Right lobe of liver (tissue), 6 donors: ENCODE measurements at regions not wholly inside any gene's neighbourhood (a gene's known extent, or its start where the extent isn't known, plus 50 kb on each side); places are given as distances from the start of the nearest gene placed in this dataset.
"Not testable (repeated sequence)": the region's sequence is repeated elsewhere in the genome, so short reads cannot be mapped to it uniquely, and the experiment has no call there.

Experiments
- ATAC-seq, 4 donors: fragments of 200-7000 bp; cut with Tn5 transposase; one replicate each; pipeline ENCODE4 v1.9.1; 2020; ENCODE audit warnings: mild to moderate bottlenecking in 4 of 4, moderate library complexity in 4 of 4
- DNase-seq, 3 donors: peaks; one replicate each; pipeline ENCODE4 v3.0.0-alpha.2; 2020
- H3K27ac ChIP-seq, 3 donors: fragments of 200-600 bp; one replicate each; pipeline ENCODE4 v1.8.0; 2022
- H3K27me3 ChIP-seq, 2 donors: fragments of 200-600 bp; one replicate each; pipeline ENCODE4 v1.8.0; 2022
- H3K36me3 ChIP-seq, 4 donors: fragments of 200-600 bp; sonication (generic) in 1 of 4; one replicate each; pipeline versions ENCODE4 v1.5.1 to v1.8.0; 2017 to 2022; ENCODE audit warnings: control low read depth in 1 of 4
- H3K4me1 ChIP-seq, 4 donors: fragments of 200-600 bp; sonication (generic) in 1 of 4; one replicate each; pipeline versions ENCODE4 v1.5.1 to v1.8.0; 2017 to 2022; ENCODE audit warnings: control low read depth in 1 of 4
- H3K4me3 ChIP-seq, 3 donors: fragments of 200-600 bp; one replicate each; pipeline ENCODE4 v1.8.0; 2022
- H3K9me3 ChIP-seq, 4 donors: fragments of 200-600 bp; sonication (generic) in 1 of 4; one replicate each; pipeline versions ENCODE4 v1.5.1 to v1.8.0; 2017 to 2022; ENCODE audit warnings: control low read depth in 1 of 4
- WGBS: methylation state at CpG from one replicate; pipeline ENCODE4 v1.1.6; 2018; ENCODE audit warnings: low coverage, low lambda C conversion rate; ENCODE audit not compliant: insufficient coverage; ENCODE audit errors: missing lambda C conversion rate; 5-methylcytosine and 5-hydroxymethylcytosine counted together
- intact Hi-C, 2 donors: fragments of 100-400 bp; cut with DNase I; formaldehyde crosslinking; loops; one replicate each; pipeline versions ENCODE4 v1.11.2 to v1.14.1; 2022
- TF ChIP-seq, protein P1 (sequence below), 4 donors: fragments of 200-600 bp in 3 of 4; fragments of 450-650 bp in 1 of 4; IDR thresholded peaks; one replicate each; pipeline versions ENCODE4 v1.5.1 to v1.8.0; 2016 to 2022; ENCODE audit warnings: antibody characterized with exemption in 4 of 4, mild to moderate bottlenecking in 2 of 4
- donor health status: DM: no; HTN: yes; CAD: no.
- donor health status: DM: no; HTN: no; CAD: no.
- donor health status: DM: no; HTN: no; CAD: no.
- donor health status: DM: no; HTN: yes; CAD: no.
- donor health status: DM: no; HTN: yes; CAD: no.

DNA sequence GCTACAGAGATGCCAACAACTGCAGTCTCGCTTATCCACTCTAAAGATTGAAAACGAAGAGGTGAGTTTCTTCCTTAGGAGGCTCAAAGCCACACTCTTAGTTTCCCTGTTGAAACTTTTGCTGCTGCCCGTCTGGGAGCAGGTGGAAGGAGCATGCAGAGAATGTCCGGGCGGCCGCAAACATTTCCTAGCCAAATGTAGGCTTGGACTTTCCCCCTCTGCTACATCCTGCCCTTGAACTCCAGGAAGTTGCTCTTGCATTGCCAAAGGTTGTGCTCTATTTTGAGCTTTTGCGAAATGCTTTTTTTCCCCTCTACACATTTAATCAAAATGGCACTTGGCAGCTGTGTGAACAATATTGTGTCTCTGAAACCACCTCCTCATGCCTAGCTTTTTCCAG, 95.3 kb upstream of the FAM72C start:
- peak; percentile 70 to 79 (median 76) for ATAC-seq
- no CpG with 5 or more reads among the region's 7 CpGs for WGBS
- DNase-seq, H3K4me1 ChIP-seq, H3K9me3 ChIP-seq, H3K27ac ChIP-seq, H3K4me3 ChIP-seq, intact Hi-C loops, H3K27me3 ChIP-seq, H3K36me3 ChIP-seq: not testable (repeated sequence)

- H3K36me3 ChIP-seq, H3K9me3 ChIP-seq, H3K4me3 ChIP-seq, H3K27me3 ChIP-seq, DNase-seq, H3K4me1 ChIP-seq, intact Hi-C loops, H3K27ac ChIP-seq: not testable (repeated sequence)
- 44% methylated on average over 4 of the region's 10 CpGs for WGBS
- peak; percentile 48 to 78 (median 72) for ATAC-seq
Observed at GRCh38 chr1:144066071-144066813, 94.5 kb upstream of the FAM72C start.

- H3K36me3 ChIP-seq, intact Hi-C loops, H3K27me3 ChIP-seq, DNase-seq, H3K27ac ChIP-seq, H3K9me3 ChIP-seq, H3K4me3 ChIP-seq, H3K4me1 ChIP-seq: not testable (repeated sequence)
- no CpG with 5 or more reads among the region's 5 CpGs for WGBS
- ATAC-seq, result peak; percentile 71 to 81 (median 76)
Observed at GRCh38 chr1:144065299-144066060, 93.7 kb upstream of the FAM72C start.

- H3K9me3 ChIP-seq, H3K27ac ChIP-seq, DNase-seq, H3K36me3 ChIP-seq, H3K4me3 ChIP-seq, H3K4me1 ChIP-seq, H3K27me3 ChIP-seq, intact Hi-C loops: not testable (repeated sequence)
- WGBS, result no CpG with 5 or more reads among the region's 5 CpGs
- ATAC-seq, result peak; percentile 24 to 53 (median 36)
Observed at GRCh38 chr1:144049365-144049764, 77.6 kb upstream of the FAM72C start.

GRCh38 chr1:144046645-144047044, 74.9 kb upstream of the FAM72C start:
- H3K27me3 ChIP-seq, H3K27ac ChIP-seq, intact Hi-C loops, H3K36me3 ChIP-seq, ATAC-seq, H3K9me3 ChIP-seq, DNase-seq, H3K4me3 ChIP-seq, H3K4me1 ChIP-seq: not testable (repeated sequence)
- no CpG with 5 or more reads among the region's 3 CpGs for WGBS

DNA sequence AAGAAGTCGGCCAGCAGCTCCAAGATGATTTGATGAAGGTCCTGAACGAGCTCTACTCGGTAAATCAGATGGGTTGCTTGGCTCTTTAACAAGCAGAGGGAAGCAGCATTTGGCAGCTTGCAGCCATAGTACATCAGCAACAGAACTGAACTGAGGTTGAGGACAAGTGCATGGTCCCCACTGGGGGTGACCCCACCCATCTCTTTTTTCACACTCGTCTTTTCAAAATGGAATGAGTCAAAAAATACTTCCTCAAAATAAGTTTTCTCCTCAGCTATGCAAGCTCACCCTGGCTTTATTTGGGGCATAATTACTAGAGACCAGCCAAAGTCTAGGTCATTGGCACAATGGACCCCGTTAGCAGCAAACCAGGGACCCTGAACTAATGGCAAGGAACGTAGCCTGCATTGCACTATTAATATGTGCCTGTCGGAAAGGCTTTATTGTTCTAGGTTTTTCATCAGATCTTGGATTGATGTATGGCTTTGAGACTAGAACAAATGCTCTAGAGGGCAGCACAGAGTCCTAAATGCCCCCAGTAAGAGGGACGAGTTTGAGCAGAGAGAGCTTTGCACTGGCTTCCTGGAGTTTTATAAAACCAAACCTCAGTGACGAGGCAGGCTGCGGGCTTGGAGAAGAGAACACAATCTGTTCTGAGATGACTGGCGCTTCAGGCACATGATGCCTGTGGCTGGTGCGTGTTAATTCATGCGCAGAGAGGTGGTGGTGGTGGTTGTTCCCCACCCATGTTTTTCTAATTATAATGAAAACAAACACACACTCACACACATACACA, 74.2 kb upstream of the FAM72C start:
- TF ChIP-seq, protein P1, sequence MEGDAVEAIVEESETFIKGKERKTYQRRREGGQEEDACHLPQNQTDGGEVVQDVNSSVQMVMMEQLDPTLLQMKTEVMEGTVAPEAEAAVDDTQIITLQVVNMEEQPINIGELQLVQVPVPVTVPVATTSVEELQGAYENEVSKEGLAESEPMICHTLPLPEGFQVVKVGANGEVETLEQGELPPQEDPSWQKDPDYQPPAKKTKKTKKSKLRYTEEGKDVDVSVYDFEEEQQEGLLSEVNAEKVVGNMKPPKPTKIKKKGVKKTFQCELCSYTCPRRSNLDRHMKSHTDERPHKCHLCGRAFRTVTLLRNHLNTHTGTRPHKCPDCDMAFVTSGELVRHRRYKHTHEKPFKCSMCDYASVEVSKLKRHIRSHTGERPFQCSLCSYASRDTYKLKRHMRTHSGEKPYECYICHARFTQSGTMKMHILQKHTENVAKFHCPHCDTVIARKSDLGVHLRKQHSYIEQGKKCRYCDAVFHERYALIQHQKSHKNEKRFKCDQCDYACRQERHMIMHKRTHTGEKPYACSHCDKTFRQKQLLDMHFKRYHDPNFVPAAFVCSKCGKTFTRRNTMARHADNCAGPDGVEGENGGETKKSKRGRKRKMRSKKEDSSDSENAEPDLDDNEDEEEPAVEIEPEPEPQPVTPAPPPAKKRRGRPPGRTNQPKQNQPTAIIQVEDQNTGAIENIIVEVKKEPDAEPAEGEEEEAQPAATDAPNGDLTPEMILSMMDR (IDR thresholded peaks at IDR 0.05), result peak in 1 of 4 donors; percentile 8

GRCh38 chr1:144042251-144042650, 70.5 kb upstream of the FAM72C start:
- ATAC-seq, H3K4me3 ChIP-seq, intact Hi-C loops, DNase-seq, H3K27ac ChIP-seq, H3K27me3 ChIP-seq, H3K4me1 ChIP-seq, H3K36me3 ChIP-seq, H3K9me3 ChIP-seq: not testable (repeated sequence)
- no CpG with 5 or more reads among the region's 1 CpG for WGBS

More for the DNA sequence above, 74.2 kb upstream of the FAM72C start:
- H3K4me1 ChIP-seq, intact Hi-C loops, H3K4me3 ChIP-seq, H3K27me3 ChIP-seq, H3K36me3 ChIP-seq, H3K9me3 ChIP-seq, H3K27ac ChIP-seq, DNase-seq: not testable (repeated sequence)
- peak in 3 of 4 donors; percentile 54 to 63 (median 59) for ATAC-seq
- WGBS, result 68% methylated on average over 5 of the region's 13 CpGs

DNA sequence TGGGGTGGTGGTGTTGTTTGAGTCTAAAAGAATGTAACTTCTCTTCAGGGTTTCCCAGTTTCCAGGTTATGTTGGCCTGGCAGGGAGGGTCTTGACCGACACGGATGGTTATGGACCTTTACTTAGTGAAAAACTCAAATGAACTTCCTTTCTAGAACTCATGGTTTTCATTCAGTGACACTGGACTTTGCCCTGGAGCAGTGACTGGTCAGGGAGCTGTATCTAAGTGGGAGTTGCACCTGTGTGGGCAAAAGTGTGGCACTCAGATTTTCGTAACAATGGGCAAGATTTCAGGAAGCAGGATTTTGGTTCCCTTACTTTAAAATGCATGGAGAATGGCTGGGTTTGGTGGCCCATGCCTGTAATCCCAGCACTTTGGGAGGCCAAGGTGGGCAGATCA, 68.5 kb upstream of the FAM72C start:
- H3K4me1 ChIP-seq, H3K27me3 ChIP-seq, H3K27ac ChIP-seq, H3K4me3 ChIP-seq, DNase-seq, H3K36me3 ChIP-seq, H3K9me3 ChIP-seq, intact Hi-C loops: not testable (repeated sequence)
- no CpG with 5 or more reads among the region's 3 CpGs for WGBS
- peak; percentile 55 to 89 (median 80) for ATAC-seq

- DNase-seq, H3K27me3 ChIP-seq, H3K4me3 ChIP-seq, H3K36me3 ChIP-seq, H3K27ac ChIP-seq, ATAC-seq, H3K4me1 ChIP-seq, intact Hi-C loops, H3K9me3 ChIP-seq: not testable (repeated sequence)
- no CpG with 5 or more reads among the region's 3 CpGs for WGBS
Observed at GRCh38 chr1:144034045-144034444, 62.3 kb upstream of the FAM72C start.

DNA sequence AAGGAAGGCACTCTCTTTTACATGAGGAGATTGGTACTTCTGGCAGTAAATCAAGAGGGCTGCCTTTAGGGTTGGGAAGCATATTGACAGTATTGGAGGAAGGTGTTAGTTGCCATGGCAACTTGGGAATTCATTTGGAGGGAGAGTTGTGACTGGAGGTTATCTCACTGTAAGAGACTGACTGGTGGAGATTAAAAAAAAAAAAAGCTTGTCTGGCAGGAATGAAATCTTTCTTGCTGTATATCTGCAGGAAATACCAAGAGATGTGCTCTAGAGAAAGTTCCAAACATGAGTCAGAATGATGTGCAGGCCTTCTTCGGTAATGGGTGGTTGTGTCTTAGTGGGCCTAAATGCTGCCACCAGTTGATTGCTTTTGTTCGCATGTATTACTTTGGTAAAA, 59.8 kb upstream of the FAM72C start:
- not testable (repeated sequence) for H3K4me1 ChIP-seq

More for the DNA sequence above, 59.8 kb upstream of the FAM72C start:
- no CpG with 5 or more reads among the region's 2 CpGs for WGBS
- intact Hi-C loops, DNase-seq, H3K27ac ChIP-seq, H3K27me3 ChIP-seq, H3K36me3 ChIP-seq, H3K4me3 ChIP-seq, H3K9me3 ChIP-seq: not testable (repeated sequence)
- peak; percentile 28 to 43 (median 34) for ATAC-seq
